ENCODE measurements at regions not wholly inside any gene's neighbourhood (a gene's known extent, or its start where the extent isn't known, plus 50 kb on each side); places are given as distances from the start of the nearest gene placed in this dataset.

DNA sequence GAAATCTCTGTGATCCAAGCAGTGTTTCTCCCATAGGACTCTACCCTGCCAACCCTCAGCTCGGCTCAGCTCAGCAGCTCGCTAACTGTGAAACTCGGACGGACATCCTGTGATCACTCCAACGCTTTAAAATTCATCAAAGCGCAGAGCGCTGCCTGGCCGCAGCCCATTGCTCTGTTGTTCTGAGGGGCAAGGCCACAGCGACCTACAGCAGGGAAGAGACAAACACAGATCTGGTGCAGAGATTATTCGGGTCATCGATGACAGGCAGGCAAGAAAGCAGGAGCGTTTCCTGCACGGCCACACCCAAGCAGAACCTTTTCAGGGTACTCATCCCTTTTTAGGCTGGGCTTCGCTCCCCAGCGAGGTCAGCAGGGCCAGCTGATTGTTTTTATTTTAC lies 72.1 kb downstream of the INSIG1 start:
- TF ChIP-seq CTCF (IDR thresholded peaks at IDR 0.05) (no peak), EZH2 (IDR thresholded peaks at IDR 0.05; ENCODE audit: borderline replicate concordance, insufficient read depth, low read depth, low read length, poor library complexity, severe bottlenecking) (no peak)

Data from B cell (primary cell).